Activated CD4-positive, CD25-positive, alpha-beta regulatory T cell treated with anti-CD3 and anti-CD28 coated beads, Interleukin-2, amount 50 U/mL, for 72 hours (primary cell): ENCODE measurements at regions not wholly inside any gene's neighbourhood (a gene's known extent, or its start where the extent isn't known, plus 50 kb on each side); places are given as distances from the start of the nearest gene placed in this dataset.

ENCODE experiments used
- DNase-seq: peaks from one replicate; pipeline ENCODE4 v3.0.0; 2021

GRCh38 chr3:118408431-118408830 is 626.2 kb downstream of the IGSF11 start:
- no peak for DNase-seq

- DNase-seq = no peak
Measured at GRCh38 chr3:118412503-118412902, 622.1 kb downstream of the IGSF11 start.

GRCh38 chr3:118425272-118425837 is 609.3 kb downstream of the IGSF11 start:
- DNase-seq = no peak

GRCh38 chr3:118433825-118434224 is 600.8 kb downstream of the IGSF11 start:
- no peak for DNase-seq

GRCh38 chr3:118435851-118436350 is 598.7 kb downstream of the IGSF11 start:
- DNase-seq = no peak

- DNase-seq = no peak
Measured at GRCh38 chr3:118436697-118437262, 597.9 kb downstream of the IGSF11 start.

- no peak for DNase-seq
Measured at GRCh38 chr3:118445036-118445435, 589.6 kb downstream of the IGSF11 start.

GRCh38 chr3:118447339-118447738 is 587.3 kb downstream of the IGSF11 start:
- DNase-seq = no peak

GRCh38 chr3:118466795-118467330 is 567.8 kb downstream of the IGSF11 start:
- DNase-seq = no peak

- DNase-seq = no peak
Measured at GRCh38 chr3:118468801-118469200, 565.8 kb downstream of the IGSF11 start.

- DNase-seq = no peak
Measured at GRCh38 chr3:118472586-118472985, 562.1 kb downstream of the IGSF11 start.

GRCh38 chr3:118473343-118473742 is 561.3 kb downstream of the IGSF11 start:
- DNase-seq = no peak

GRCh38 chr3:118476885-118477618 is 557.6 kb downstream of the IGSF11 start:
- no peak for DNase-seq

- DNase-seq = no peak
Measured at GRCh38 chr3:118477768-118478167, 556.9 kb downstream of the IGSF11 start.

GRCh38 chr3:118478706-118479276 is 555.9 kb downstream of the IGSF11 start:
- no peak for DNase-seq

- DNase-seq = no peak
Measured at GRCh38 chr3:118479376-118479775, 555.3 kb downstream of the IGSF11 start.

GRCh38 chr3:118480101-118480860 is 554.4 kb downstream of the IGSF11 start:
- no peak for DNase-seq

GRCh38 chr3:118485693-118486092 is 549.0 kb downstream of the IGSF11 start:
- DNase-seq = no peak

- no peak for DNase-seq
Measured at GRCh38 chr3:118487734-118488133, 546.9 kb downstream of the IGSF11 start.

GRCh38 chr3:118488732-118489131 is 545.9 kb downstream of the IGSF11 start:
- no peak for DNase-seq

GRCh38 chr3:118495206-118495605 is 539.4 kb downstream of the IGSF11 start:
- DNase-seq = no peak

GRCh38 chr3:118497274-118497673 is 537.4 kb downstream of the IGSF11 start:
- DNase-seq = no peak

GRCh38 chr3:118501152-118501551 is 533.5 kb downstream of the IGSF11 start:
- DNase-seq = no peak
